GM12891 (cell line): ENCODE measurements at regions not wholly inside any gene's neighbourhood (a gene's known extent, or its start where the extent isn't known, plus 50 kb on each side); places are given as distances from the start of the nearest gene placed in this dataset.

Experiments used
- PAX5 ChIP-seq: IDR thresholded peaks from 2 replicates; pipeline ENCODE4 v1.6.1; 2011; ENCODE audit warnings: low read length, moderate library complexity, mild to moderate bottlenecking; ENCODE audit not compliant: insufficient read depth, severe bottlenecking
- POLR2A ChIP-seq: IDR thresholded peaks from 2 replicates; pipeline ENCODE4 v1.6.1; 2011; ENCODE audit warnings: low read depth, low read length, control low read depth
- POLR2AphosphoS5 ChIP-seq: IDR thresholded peaks from 2 replicates; pipeline ENCODE4 v1.6.1; 2011; ENCODE audit warnings: low read depth, low read length, control low read depth
- SPI1 ChIP-seq: IDR thresholded peaks from 2 replicates; pipeline ENCODE4 v1.6.1; 2011; ENCODE audit warnings: low read depth, low read length, control low read depth
- TAF1 ChIP-seq: IDR thresholded peaks from 2 replicates; pipeline ENCODE4 v1.6.1; 2011; ENCODE audit warnings: low read depth, low read length, control low read depth

GRCh38 chr4:58357947-58358346 is 1247.8 kb upstream of the IGFBP7 start:
- no peak for TF ChIP-seq SPI1
- TF ChIP-seq POLR2A, result no peak
- TF ChIP-seq POLR2AphosphoS5, result no peak
- TF ChIP-seq TAF1, result no peak
- no peak for TF ChIP-seq PAX5
